LNCAP (cell line): ENCODE measurements at regions not wholly inside any gene's neighbourhood (a gene's known extent, or its start where the extent isn't known, plus 50 kb on each side); places are given as distances from the start of the nearest gene placed in this dataset.

Source experiments
- CTCF ChIP-seq: fragments of 450-650 bp; IDR thresholded peaks from 2 replicates; pipeline ENCODE4 v1.5.1; 2017; ENCODE audit warnings: mild to moderate bottlenecking

DNA sequence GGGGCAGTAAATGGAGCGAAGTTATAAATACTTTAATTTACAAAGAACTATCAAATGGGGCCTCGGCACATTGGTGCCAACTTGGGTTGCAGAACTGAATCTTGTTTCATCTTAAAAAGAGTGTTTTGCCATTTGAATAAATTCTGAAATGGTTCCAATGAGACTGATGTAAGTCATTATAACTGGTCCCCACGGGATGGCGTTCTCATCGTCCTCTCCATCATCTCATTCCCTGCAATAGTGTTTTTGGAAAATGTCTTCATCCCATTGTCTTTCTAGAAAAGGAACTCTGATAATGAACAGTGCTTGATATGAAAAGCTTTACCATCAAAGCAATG, 422.0 kb upstream of the ID2 start:
- TF ChIP-seq CTCF = no peak

DNA sequence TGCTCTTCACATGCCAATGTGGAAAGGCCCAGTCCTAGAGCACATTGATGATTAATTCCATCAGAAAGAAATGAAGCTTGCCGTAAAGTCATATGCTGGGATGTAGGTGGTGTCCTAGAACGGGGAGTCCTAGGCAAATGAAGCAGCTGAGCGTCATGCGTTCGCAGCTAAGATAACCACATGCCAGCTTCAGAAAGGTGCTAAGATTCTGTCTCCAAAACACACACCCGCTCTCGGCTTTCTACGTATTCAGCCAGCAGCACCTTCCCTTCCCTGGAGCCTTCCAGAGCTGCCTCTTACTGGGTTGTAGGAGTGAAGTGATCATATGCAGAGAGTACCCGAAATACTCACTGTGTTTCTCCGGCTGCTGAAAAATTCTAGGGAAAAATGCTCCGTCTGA, 421.6 kb upstream of the ID2 start:
- no peak for TF ChIP-seq CTCF

DNA sequence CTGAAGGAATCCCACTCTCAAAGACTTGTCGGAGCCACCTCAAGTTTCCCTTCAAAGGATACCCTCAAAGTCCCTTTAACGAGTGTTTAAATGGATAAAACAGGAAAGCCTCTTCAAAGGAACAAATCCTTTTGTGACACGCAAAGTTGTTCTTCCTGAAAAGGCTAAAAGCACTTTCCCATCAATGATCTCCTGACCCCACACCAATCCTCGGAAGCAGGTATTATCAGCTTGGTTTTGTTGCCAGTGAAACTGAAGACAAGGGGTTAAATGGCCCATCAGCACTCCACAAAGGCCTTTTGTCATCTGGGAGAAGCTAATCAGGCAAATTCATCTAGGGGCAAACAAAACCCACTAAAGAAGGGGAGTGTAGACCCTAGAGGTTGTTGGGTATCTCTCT, 418.0 kb upstream of the ID2 start:
- TF ChIP-seq CTCF = no peak

DNA sequence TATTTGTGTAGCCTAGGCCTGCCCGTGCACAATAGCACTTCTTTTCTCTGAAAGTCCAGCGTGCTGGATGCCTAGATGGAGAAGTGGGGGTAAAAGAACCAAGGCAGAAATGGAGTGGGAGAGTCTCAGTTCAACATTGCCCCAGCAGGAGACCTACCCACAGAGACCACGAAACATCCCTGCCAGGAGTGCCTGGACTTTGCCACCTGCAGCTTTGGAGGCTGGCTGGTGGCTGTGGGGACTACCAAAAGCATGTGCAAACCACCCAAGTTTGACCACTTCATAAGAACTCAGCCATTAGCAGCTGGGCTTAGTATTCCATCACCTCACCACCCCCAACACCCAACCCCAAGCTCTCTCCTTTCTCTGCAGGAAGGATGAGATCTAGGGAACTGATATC, 416.9 kb upstream of the ID2 start:
- TF ChIP-seq CTCF = no peak

DNA sequence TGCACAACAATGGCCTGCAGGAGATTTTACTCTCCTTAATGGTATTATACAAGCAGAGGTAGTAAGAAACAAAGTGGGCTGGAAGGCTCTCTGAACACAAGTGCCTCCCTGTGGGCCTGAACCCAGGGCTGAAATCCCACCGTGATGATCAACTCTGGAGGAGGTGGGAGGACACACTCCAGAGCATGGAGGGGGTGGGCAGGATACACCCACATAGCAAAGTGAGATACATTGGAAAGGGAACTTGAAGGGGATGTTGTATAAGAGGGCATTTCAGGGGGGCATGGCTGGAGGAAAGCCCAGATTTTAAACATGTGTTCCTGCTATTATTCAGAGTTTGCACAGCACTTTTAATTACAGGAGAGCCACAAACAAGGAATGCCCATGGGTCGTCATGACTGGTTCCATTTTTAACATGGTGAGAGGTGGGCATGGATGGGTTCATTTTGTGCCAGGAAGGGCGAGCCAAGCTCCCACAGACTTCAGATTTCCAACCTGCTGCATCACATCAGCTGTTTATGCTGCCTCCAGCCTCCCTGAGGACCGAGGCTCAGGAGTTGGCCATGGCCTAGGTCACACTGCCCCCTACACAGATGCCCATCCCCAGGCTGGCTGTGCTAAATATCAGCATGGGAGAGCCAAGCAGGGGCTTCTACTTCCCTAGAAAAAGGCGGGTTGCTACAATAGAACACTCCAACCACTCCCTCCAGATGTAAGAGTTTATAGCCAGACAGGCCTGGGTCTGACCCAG, 416.2 kb upstream of the ID2 start:
- no peak for TF ChIP-seq CTCF

GRCh38 chr2:8266563-8266962, 415.3 kb upstream of the ID2 start:
- no peak for TF ChIP-seq CTCF

DNA sequence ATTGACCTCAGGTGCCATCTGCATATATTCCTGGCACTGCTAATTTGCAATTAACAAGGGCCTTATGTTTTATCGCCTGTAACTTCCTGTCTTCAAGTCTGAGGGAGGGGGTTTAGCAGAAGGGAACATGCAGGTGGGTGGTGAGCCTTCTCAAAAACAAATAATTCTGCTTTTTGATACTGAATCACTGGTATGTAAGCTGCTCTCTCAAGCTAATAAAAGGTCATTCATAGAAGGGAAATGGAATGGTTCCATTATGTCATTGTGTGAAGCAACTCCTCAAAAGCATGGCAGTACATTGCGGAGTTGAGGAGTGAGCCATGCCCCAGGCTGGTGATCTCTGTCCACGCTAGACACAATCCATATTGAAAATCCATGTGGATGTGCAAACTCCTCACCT, 414.8 kb upstream of the ID2 start:
- TF ChIP-seq CTCF = no peak

DNA sequence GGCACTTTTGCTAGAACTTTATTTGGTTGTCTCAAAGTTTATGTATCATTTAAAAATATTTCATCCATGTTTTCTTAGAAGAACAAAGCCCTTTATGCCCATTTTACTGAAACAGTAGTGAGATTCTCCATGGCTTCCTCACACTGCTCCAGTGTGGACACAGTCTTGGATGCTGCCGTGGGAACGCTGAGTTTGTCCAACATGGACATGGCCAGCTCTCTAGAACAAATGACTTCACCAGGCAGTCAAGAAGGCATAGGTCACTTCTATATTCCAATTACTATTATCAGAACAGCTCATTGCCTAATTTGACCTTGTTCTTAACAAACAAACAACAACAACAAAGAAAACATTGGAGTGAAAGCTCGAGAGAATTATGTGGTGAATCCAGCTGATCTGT, 414.1 kb upstream of the ID2 start:
- no peak for TF ChIP-seq CTCF
